CD4-positive, alpha-beta T cell treated with Interleukin-15 for 4 hours (primary cell): ENCODE measurements at regions not wholly inside any gene's neighbourhood (a gene's known extent, or its start where the extent isn't known, plus 50 kb on each side); places are given as distances from the start of the nearest gene placed in this dataset.

Experiments
- DNase-seq: peaks from one replicate; pipeline ENCODE4 v3.0.0-alpha.2; 2020; ENCODE audit warnings: low spot score

GRCh38 chr10:108850138-108850854, 1073.0 kb downstream of the XPNPEP1 start:
- no peak for DNase-seq

- no peak for DNase-seq
Measured at GRCh38 chr10:108849688-108850087, 1073.6 kb downstream of the XPNPEP1 start.

- no peak for DNase-seq
Measured at GRCh38 chr10:108849186-108849585, 1074.1 kb downstream of the XPNPEP1 start.

- DNase-seq, result no peak
Measured at GRCh38 chr10:108848046-108848445, 1075.3 kb downstream of the XPNPEP1 start.

GRCh38 chr10:108840944-108841343, 1082.4 kb downstream of the XPNPEP1 start:
- DNase-seq, result no peak

GRCh38 chr10:108836362-108836761, 1086.9 kb downstream of the XPNPEP1 start:
- no peak for DNase-seq

GRCh38 chr10:108822026-108822425, 1101.3 kb downstream of the XPNPEP1 start:
- no peak for DNase-seq

- DNase-seq, result no peak
Measured at GRCh38 chr10:108819302-108819701, 1104.0 kb downstream of the XPNPEP1 start.

GRCh38 chr10:108817584-108817983, 1105.7 kb downstream of the XPNPEP1 start:
- no peak for DNase-seq

- DNase-seq, result no peak
Measured at GRCh38 chr10:108817135-108817534, 1106.2 kb downstream of the XPNPEP1 start.

- DNase-seq, result no peak
Measured at GRCh38 chr10:108812906-108813305, 1110.4 kb downstream of the XPNPEP1 start.

GRCh38 chr10:108812296-108812695, 1111.0 kb downstream of the XPNPEP1 start:
- no peak for DNase-seq

- DNase-seq, result no peak
Measured at GRCh38 chr10:108808228-108808627, 1115.1 kb downstream of the XPNPEP1 start.

GRCh38 chr10:108801775-108802517, 1121.4 kb downstream of the XPNPEP1 start:
- DNase-seq, result no peak

GRCh38 chr10:108801220-108801619, 1122.1 kb downstream of the XPNPEP1 start:
- no peak for DNase-seq

GRCh38 chr10:108797573-108797972, 1125.7 kb downstream of the XPNPEP1 start:
- DNase-seq, result no peak

- DNase-seq, result no peak
Measured at GRCh38 chr10:108791794-108792474, 1131.4 kb downstream of the XPNPEP1 start.

- no peak for DNase-seq
Measured at GRCh38 chr10:108791030-108791429, 1132.3 kb downstream of the XPNPEP1 start.

- DNase-seq, result no peak
Measured at GRCh38 chr10:108789919-108790318, 1133.4 kb downstream of the XPNPEP1 start.

- DNase-seq, result no peak
Measured at GRCh38 chr10:108789336-108789735, 1134.0 kb downstream of the XPNPEP1 start.

- DNase-seq, result no peak
Measured at GRCh38 chr10:108788891-108789290, 1134.4 kb downstream of the XPNPEP1 start.

GRCh38 chr10:108787932-108788331, 1135.4 kb downstream of the XPNPEP1 start:
- DNase-seq, result no peak

- no peak for DNase-seq
Measured at GRCh38 chr10:108785011-108785410, 1138.3 kb downstream of the XPNPEP1 start.
